Suprapubic skin (tissue), 4 donors: ENCODE measurements at regions not wholly inside any gene's neighbourhood (a gene's known extent, or its start where the extent isn't known, plus 50 kb on each side); places are given as distances from the start of the nearest gene placed in this dataset.

ENCODE experiments used
- DNase-seq, 2 donors: peaks; one replicate each; pipeline ENCODE4 v3.0.0-alpha.2; 2019; ENCODE audit warnings: low spot score in 2 of 2
- H3K27ac ChIP-seq: fragments of 200-600 bp; sonication (generic); one replicate; pipeline ENCODE4 v1.5.1; 2019
- H3K27me3 ChIP-seq: fragments of 200-600 bp; sonication (generic); one replicate; pipeline ENCODE4 v1.5.1; 2019
- H3K36me3 ChIP-seq: fragments of 200-600 bp; sonication (generic); one replicate; pipeline ENCODE4 v1.5.1; 2019
- H3K4me1 ChIP-seq: fragments of 200-600 bp; sonication (generic); one replicate; pipeline ENCODE4 v1.5.1; 2019
- H3K4me3 ChIP-seq: fragments of 200-600 bp; sonication (generic); one replicate; pipeline ENCODE4 v1.5.1; 2019; ENCODE audit warnings: mild to moderate bottlenecking
- H3K9me3 ChIP-seq: fragments of 200-600 bp; sonication (generic); one replicate; pipeline ENCODE4 v1.5.1; 2019
- EP300 ChIP-seq: sonication (generic); formaldehyde crosslinking; IDR thresholded peaks from one replicate; pipeline ENCODE4 v1.6.1; 2017; ENCODE audit warnings: antibody characterized with exemption
- POLR2A ChIP-seq, 2 donors: fragments of 450-650 bp; IDR thresholded peaks; one replicate each; pipeline ENCODE4 v1.6.1; 2017; ENCODE audit warnings: antibody characterized with exemption in 2 of 2, mild to moderate bottlenecking in 2 of 2, moderate library complexity in 2 of 2
- POLR2AphosphoS5 ChIP-seq, 3 donors: sonication (generic); formaldehyde crosslinking; IDR thresholded peaks; one replicate each; pipeline ENCODE4 v1.6.1; 2017; ENCODE audit warnings: antibody characterized with exemption in 3 of 3
- WGBS: methylation state at CpG from one replicate; pipeline ENCODE4 v1.1.5; 2018; 5-methylcytosine and 5-hydroxymethylcytosine counted together
- TF ChIP-seq, protein P1 (sequence below), 2 donors: fragments of 200-600 bp in 1 of 2; fragments of 450-650 bp in 1 of 2; sonication (generic) in 1 of 2; IDR thresholded peaks; one replicate each; pipeline ENCODE4 v1.5.1; 2016 to 2019; ENCODE audit warnings: antibody characterized with exemption in 2 of 2, mild to moderate bottlenecking in 1 of 2, moderate library complexity in 1 of 2

DNA sequence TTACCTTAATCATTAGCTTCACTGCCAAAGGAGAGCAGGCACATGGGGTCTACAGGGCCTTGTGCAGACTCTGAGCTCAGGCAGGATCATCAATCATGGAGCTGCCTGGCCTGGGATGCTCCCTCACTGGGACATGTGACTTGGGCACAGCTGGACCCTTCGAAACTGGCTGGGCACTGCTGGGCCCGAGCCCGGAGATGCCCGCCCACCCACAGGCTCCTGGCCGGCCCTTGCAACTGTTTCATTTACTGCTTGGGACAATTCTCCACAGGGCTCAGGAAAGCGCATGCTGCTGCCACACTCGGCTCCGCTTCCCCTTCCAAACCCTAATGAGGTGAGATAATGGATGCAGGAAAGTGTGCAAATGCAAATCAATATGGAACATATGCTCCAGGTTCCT is 387.5 kb downstream of the TRIM36 start:
- H3K4me1 ChIP-seq, result peaks cover under 1% of the 10 kb centered on the region
- no peak for DNase-seq
- TF ChIP-seq EP300 (no peak), POLR2AphosphoS5 (IDR thresholded peaks at IDR 0.05) (no peak), POLR2A (IDR thresholded peaks at IDR 0.05) (no peak)
- TF ChIP-seq, protein P1, sequence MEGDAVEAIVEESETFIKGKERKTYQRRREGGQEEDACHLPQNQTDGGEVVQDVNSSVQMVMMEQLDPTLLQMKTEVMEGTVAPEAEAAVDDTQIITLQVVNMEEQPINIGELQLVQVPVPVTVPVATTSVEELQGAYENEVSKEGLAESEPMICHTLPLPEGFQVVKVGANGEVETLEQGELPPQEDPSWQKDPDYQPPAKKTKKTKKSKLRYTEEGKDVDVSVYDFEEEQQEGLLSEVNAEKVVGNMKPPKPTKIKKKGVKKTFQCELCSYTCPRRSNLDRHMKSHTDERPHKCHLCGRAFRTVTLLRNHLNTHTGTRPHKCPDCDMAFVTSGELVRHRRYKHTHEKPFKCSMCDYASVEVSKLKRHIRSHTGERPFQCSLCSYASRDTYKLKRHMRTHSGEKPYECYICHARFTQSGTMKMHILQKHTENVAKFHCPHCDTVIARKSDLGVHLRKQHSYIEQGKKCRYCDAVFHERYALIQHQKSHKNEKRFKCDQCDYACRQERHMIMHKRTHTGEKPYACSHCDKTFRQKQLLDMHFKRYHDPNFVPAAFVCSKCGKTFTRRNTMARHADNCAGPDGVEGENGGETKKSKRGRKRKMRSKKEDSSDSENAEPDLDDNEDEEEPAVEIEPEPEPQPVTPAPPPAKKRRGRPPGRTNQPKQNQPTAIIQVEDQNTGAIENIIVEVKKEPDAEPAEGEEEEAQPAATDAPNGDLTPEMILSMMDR (IDR thresholded peaks at IDR 0.05), result no peak
- H3K27ac ChIP-seq, result no peak overlapping the region
- no peaks in the 10 kb centered on the region for H3K36me3 ChIP-seq
- WGBS, result 93% methylated on average over 7 of the region's 8 CpGs
- no peaks in the 10 kb centered on the region for H3K27me3 ChIP-seq
- H3K4me3 ChIP-seq, result no peak overlapping the region
- H3K9me3 ChIP-seq, result no peaks in the 10 kb centered on the region

DNA sequence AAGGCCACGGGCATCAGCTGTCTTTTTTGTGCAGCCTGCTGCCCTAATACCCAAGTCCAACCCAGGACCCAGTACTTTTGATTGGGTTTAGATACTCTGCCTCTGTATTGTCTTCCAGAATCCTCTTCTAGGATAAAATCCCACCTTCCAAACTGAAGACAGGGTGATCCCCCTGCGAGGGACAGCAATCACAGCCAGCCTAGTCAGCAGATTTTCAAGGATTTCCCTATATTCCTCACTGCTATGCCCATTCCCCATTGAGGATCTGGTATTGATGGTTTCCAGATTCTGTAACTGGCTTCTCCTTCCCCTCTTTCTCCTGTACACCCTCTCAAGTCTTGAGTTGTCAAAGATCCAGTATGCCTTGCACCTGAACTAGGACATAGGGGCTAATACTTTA is 389.4 kb downstream of the TRIM36 start:
- Histone ChIP-seq H3K4me1 (peaks cover 4% of the 10 kb centered on the region), H3K27me3 (no peaks in the 10 kb centered on the region), H3K36me3 (no peaks in the 10 kb centered on the region), H3K4me3 (no peak overlapping the region), H3K9me3 (no peaks in the 10 kb centered on the region), H3K27ac (no peak overlapping the region)
- DNase-seq, result no peak
- 81% methylated on average over 2 of the region's 2 CpGs for WGBS
- TF ChIP-seq EP300 (no peak), POLR2AphosphoS5 (IDR thresholded peaks at IDR 0.05) (no peak), POLR2A (IDR thresholded peaks at IDR 0.05) (no peak)
- TF ChIP-seq, protein P1 (IDR thresholded peaks at IDR 0.05), result no peak

DNA sequence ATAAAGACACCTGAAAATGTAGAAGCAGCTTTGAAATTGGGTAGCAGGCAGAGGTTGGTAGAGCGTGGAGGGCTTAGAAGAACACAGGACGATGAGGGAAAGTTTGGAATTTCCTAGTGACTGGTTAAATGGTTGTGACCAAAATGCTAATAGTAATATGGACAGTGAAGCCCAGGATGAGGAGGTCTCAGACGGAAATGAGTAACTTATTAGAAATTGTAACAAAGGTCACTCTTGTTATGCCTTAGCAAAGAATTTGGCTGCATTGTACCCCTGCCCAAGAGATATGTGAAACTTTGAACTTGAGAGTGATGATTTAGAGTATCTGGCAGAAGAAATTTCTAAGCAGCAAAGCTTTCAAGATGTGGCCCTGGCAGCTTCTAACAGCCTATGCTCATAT is 382.5 kb downstream of the KCNN2 start:
- Histone ChIP-seq H3K4me1 (no peaks in the 10 kb centered on the region), H3K27ac (no peak overlapping the region), H3K27me3 (no peaks in the 10 kb centered on the region), H3K36me3 (no peaks in the 10 kb centered on the region), H3K9me3 (no peaks in the 10 kb centered on the region), H3K4me3 (no peak overlapping the region)
- WGBS, result 81% methylated on average over 3 of the region's 3 CpGs
- no peak for DNase-seq
- no peak for TF ChIP-seq POLR2AphosphoS5 (IDR thresholded peaks at IDR 0.05)
- no peak for TF ChIP-seq EP300
- TF ChIP-seq, protein P1 (IDR thresholded peaks at IDR 0.05), result no peak
- no peak for TF ChIP-seq POLR2A (IDR thresholded peaks at IDR 0.05)

DNA sequence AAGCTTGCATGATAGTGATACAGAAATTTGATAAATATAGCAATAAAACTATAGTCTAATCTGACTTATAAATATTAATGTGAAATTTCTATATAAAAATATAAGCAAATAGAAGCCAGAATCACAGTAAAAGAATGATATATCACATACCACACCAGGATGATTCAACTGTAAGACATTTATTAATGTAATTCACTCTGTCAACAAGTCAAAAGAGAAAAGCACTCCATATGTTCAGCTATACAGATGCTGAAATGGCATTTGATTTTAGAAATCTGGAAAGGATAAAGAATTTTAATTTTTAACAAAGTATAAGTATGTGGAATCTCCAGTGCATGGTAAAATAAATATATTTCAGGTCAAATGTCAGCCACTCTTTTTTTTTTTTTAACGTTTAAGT is 372.4 kb downstream of the KCNN2 start:
- Histone ChIP-seq H3K9me3 (no peaks in the 10 kb centered on the region), H3K27me3 (no peaks in the 10 kb centered on the region), H3K4me1 (no peaks in the 10 kb centered on the region), H3K4me3 (no peak overlapping the region), H3K27ac (no peak overlapping the region), H3K36me3 (no peaks in the 10 kb centered on the region)
- DNase-seq, result no peak
- TF ChIP-seq POLR2A (IDR thresholded peaks at IDR 0.05) (no peak), EP300 (no peak), POLR2AphosphoS5 (IDR thresholded peaks at IDR 0.05) (no peak)
- TF ChIP-seq, protein P1 (IDR thresholded peaks at IDR 0.05), result no peak
- WGBS, result 58% methylated on average over 1 of the region's 1 CpG

DNA sequence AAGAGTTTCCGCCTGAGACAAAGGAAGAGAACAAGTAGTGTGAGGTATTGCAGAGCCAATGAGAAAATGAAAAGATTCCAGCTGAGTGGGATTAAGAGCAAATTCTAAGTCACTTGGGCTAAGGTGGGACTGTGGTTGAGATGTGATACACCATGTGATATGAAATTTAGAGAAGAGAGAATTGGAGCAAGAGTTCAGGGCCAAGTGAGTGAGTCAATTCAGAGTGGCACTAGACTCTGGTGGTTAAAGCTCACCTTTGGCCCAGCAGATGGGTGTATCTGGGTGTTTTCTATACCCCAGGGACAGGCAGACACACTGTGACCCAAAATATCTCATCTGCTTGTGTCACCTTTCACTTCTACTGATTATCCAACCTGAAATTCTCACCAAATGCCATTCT is 368.1 kb downstream of the KCNN2 start:
- Histone ChIP-seq H3K27ac (no peak overlapping the region), H3K36me3 (no peaks in the 10 kb centered on the region), H3K9me3 (no peaks in the 10 kb centered on the region), H3K4me1 (no peaks in the 10 kb centered on the region), H3K27me3 (no peaks in the 10 kb centered on the region), H3K4me3 (no peak overlapping the region)
- WGBS, result 79% methylated on average over 1 of the region's 1 CpG
- TF ChIP-seq EP300 (no peak), POLR2A (IDR thresholded peaks at IDR 0.05) (no peak), POLR2AphosphoS5 (IDR thresholded peaks at IDR 0.05) (no peak)
- TF ChIP-seq, protein P1 (IDR thresholded peaks at IDR 0.05), result no peak
- no peak for DNase-seq
